ENCODE measurements at regions not wholly inside any gene's neighbourhood (a gene's known extent, or its start where the extent isn't known, plus 50 kb on each side); places are given as distances from the start of the nearest gene placed in this dataset.

DNA sequence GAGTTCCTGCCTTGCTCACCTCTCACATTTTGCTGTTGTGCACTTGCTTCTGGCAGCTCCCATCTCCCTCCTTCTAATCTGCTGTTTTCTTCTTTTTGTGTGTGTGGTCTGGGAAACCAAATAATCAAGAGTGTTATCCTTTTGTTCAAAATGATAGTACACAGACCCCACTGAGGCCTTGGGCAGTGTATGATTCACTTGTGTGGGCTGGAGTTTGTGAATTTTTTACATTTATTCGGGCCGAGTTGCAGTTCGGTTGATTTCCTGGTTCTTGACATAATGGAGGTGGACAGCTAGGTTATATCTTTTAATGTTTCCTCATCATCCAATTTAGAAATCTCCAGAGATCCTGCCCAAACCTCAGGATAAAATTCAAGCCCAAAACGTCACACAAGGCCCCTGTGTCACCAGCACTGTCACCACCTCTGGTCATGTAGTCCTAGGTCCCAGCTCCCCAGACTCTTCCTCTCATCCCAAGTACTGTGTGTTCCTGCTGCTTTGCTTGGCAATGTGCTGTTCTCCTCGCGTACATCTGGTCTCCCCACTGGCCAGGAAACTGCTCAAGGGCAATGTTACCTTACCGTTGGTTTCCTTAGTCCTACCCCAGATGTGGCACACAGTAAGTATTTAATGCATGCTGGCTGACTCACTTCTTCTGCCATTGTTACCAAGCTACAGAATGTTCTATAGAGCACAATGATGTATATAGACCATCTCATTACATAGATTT lies 55.7 kb upstream of the PHACTR2 start:
- DNase-seq (no peak), ATAC-seq (no peak)
- Histone ChIP-seq H3K4me3 (ENCODE audit: low read length) (no peak overlapping the region), H3K27ac (ENCODE audit: low read length) (no peak overlapping the region), H3K4me1 (ENCODE audit: control insufficient read depth, insufficient read depth, low read length) (no peaks in the 10 kb centered on the region), H3K27me3 (ENCODE audit: control insufficient read depth, insufficient read depth) (no peaks in the 10 kb centered on the region), H3K9me3 (ENCODE audit: control insufficient read depth, low read length) (no peaks in the 10 kb centered on the region)
- intact Hi-C loops (cut with DNase I): no loop called here
- 80% methylated on average over 7 of the region's 7 CpGs for WGBS

DNA sequence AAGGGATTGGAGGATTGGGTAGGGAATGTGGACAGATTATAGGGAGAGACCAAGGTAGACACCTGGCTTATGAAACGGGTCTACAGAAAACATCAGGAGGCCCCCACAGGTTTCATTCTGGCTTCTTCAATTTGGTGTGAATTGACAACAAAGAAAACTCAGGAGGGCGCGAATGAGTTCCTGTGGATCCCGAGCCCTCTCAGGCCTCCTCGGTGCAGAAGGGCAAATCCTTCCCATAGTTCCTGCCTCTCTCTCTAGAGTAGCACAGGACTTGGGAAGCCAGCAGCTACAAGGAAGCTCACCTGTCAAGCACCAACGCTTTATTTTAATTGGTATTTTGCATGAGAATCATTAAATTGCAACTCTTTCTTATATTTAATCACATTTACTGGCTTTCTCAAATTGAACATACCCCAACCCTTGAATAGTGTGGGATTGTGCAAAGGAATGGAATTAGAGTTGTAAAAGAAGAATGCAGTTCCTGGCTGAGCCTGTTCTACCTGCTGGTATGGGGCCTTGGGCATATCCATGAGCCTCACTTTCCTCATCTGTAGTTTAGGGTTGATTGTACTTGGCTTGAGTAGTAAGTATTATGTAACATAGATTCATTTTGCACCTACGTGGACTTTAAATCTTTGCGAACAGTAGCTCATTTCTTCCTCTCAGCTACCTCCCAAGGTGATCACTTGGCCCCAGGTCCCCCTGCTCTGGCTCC lies 56.4 kb upstream of the PHACTR2 start:
- WGBS: 95% methylated on average over 8 of the region's 8 CpGs
- no peak for ATAC-seq
- no peak overlapping the region for H3K4me3 ChIP-seq (ENCODE audit: low read length)
- H3K9me3 ChIP-seq (ENCODE audit: control insufficient read depth, low read length): no peaks in the 10 kb centered on the region
- intact Hi-C loops (cut with DNase I): no loop called here
- no peak for DNase-seq
- H3K4me1 ChIP-seq (ENCODE audit: control insufficient read depth, insufficient read depth, low read length): no peaks in the 10 kb centered on the region
- H3K27me3 ChIP-seq (ENCODE audit: control insufficient read depth, insufficient read depth): no peaks in the 10 kb centered on the region
- H3K27ac ChIP-seq (ENCODE audit: low read length): no peak overlapping the region

DNA sequence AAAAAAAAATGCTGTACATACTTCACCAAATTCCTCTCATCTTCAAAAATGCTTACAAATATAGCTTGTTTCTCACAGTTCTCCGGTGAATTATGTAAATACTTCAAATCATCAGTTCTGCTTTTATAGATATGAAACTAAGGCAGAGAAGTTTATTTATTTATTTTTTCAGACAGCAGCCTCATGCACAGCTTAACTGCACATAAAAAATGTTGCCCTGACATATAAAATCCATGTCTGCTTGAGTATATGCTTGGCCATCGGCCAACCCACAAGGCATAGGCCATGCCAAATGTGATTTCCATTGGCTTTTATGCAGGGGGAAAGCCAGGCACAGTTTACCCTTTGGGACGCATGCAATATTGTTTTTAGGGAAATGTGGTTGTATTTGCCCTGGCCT lies 57.3 kb upstream of the PHACTR2 start:
- Histone ChIP-seq H3K4me3 (ENCODE audit: low read length) (no peak overlapping the region), H3K4me1 (ENCODE audit: control insufficient read depth, insufficient read depth, low read length) (no peaks in the 10 kb centered on the region), H3K9me3 (ENCODE audit: control insufficient read depth, low read length) (no peaks in the 10 kb centered on the region), H3K27ac (ENCODE audit: low read length) (no peak overlapping the region), H3K27me3 (ENCODE audit: control insufficient read depth, insufficient read depth) (no peaks in the 10 kb centered on the region)
- 68% methylated on average over 3 of the region's 3 CpGs for WGBS
- ATAC-seq: no peak
- no peak for DNase-seq
- intact Hi-C loops (cut with DNase I): no loop called here

DNA sequence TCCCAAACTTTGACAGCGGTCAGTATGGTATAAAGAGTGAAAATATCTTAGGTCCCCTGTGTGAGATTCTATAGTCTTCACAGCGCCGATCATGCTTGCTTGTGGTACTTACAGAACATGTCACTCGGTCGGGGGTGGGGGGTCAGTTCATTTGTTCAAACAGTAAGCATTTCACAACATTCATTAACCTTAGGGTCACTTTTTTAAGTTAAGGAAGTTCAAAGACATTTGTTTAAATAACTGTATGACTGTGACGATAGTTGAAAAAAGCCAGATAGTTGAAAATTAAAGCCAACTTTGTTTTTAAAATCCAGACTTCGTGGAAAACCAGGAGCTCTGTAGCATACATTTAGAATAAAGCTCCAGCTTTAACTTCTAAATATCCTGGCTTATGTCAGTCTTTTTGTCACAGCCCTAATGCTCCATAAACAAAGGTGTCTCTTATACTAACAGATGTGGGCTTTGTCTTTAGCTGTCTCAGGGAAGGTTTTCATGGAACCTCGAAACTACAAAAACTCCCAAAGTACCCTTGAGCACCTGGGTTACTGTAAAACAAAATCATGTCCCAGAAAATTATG lies 57.9 kb upstream of the PHACTR2 start:
- Histone ChIP-seq H3K27ac (ENCODE audit: low read length) (no peak overlapping the region), H3K4me1 (ENCODE audit: control insufficient read depth, insufficient read depth, low read length) (no peaks in the 10 kb centered on the region), H3K9me3 (ENCODE audit: control insufficient read depth, low read length) (no peaks in the 10 kb centered on the region), H3K4me3 (ENCODE audit: low read length) (no peak overlapping the region), H3K27me3 (ENCODE audit: control insufficient read depth, insufficient read depth) (no peaks in the 10 kb centered on the region)
- no peak for DNase-seq
- ATAC-seq: no peak
- intact Hi-C loops (cut with DNase I): no loop called here
- 78% methylated on average over 8 of the region's 8 CpGs for WGBS

DNA sequence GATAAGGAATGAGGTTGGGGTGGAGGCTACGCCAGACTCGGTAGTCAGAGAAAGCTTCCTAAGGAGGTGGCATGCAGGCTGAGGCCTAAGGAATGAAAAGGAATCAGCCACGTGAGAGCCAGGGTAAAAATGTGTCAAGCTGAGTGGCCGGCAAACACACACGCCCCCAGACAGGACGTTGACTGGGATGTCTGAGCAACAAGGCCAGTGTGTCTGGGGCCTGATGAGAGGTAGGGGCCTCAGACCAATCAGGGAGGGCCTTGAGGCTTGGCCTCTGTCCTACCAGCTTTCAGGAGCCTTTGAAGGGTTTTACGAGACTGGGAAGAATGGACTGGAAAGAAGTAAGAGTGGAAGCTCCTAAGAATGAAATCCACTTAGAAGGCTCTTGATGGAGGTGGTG lies 61.0 kb upstream of the PHACTR2 start:
- ATAC-seq (no peak), DNase-seq (no peak)
- intact Hi-C loops (cut with DNase I): no loop called here
- Histone ChIP-seq H3K27ac (ENCODE audit: low read length) (no peak overlapping the region), H3K9me3 (ENCODE audit: control insufficient read depth, low read length) (no peaks in the 10 kb centered on the region), H3K27me3 (ENCODE audit: control insufficient read depth, insufficient read depth) (no peaks in the 10 kb centered on the region), H3K4me1 (ENCODE audit: control insufficient read depth, insufficient read depth, low read length) (no peaks in the 10 kb centered on the region), H3K4me3 (ENCODE audit: low read length) (no peak overlapping the region)
- WGBS: 78% methylated on average over 7 of the region's 7 CpGs

DNA sequence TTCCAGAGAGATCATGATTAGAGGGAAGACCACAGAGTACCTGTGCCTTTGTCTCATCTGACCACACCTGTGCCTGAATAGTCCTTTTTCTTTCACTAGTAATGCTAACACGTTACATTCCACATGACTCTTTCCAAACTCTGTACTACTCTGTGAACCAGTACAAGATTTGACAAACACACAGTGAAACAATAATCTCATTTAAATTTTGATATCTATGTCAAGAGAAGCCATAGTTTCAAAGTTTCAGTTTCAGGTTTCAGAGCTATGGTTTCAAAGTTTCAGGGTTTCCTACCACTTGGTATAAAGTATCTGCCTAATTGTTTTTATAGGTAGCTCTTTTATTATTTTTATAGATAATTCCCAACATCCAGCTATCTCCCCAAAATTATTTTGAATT lies 62.0 kb upstream of the PHACTR2 start:
- Histone ChIP-seq H3K4me1 (ENCODE audit: control insufficient read depth, insufficient read depth, low read length) (no peaks in the 10 kb centered on the region), H3K4me3 (ENCODE audit: low read length) (no peak overlapping the region), H3K27me3 (ENCODE audit: control insufficient read depth, insufficient read depth) (no peaks in the 10 kb centered on the region), H3K27ac (ENCODE audit: low read length) (no peak overlapping the region), H3K9me3 (ENCODE audit: control insufficient read depth, low read length) (no peaks in the 10 kb centered on the region)
- WGBS: 100% methylated on average over 1 of the region's 1 CpG
- ATAC-seq: no peak
- no peak for DNase-seq
- intact Hi-C loops (cut with DNase I): no loop called here

DNA sequence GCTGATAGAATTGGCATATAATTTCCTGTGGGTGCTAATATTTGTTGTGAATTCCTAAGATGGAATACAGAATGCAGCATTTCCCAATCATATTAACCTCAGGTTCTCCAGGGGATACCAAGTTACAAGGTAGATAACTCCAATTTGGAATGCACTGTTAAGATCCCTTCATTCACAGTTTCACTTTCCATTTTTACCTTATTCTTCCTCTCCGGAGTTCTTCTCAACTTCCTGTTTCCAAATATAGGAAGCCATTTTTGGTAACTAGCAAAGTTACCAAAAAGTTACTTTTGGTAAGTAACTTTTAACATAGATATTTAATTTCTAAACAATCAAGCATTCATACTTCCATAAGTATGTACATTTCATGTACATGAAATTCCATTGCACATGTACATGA lies 63.5 kb upstream of the PHACTR2 start:
- 41% methylated on average over 1 of the region's 1 CpG for WGBS
- Histone ChIP-seq H3K27me3 (ENCODE audit: control insufficient read depth, insufficient read depth) (no peaks in the 10 kb centered on the region), H3K9me3 (ENCODE audit: control insufficient read depth, low read length) (no peaks in the 10 kb centered on the region), H3K4me1 (ENCODE audit: control insufficient read depth, insufficient read depth, low read length) (no peaks in the 10 kb centered on the region), H3K4me3 (ENCODE audit: low read length) (peak overlapping the region; percentile 31), H3K27ac (ENCODE audit: low read length) (no peak overlapping the region)
- DNase-seq (no peak), ATAC-seq (no peak)
- intact Hi-C loops (cut with DNase I): no loop called here

DNA sequence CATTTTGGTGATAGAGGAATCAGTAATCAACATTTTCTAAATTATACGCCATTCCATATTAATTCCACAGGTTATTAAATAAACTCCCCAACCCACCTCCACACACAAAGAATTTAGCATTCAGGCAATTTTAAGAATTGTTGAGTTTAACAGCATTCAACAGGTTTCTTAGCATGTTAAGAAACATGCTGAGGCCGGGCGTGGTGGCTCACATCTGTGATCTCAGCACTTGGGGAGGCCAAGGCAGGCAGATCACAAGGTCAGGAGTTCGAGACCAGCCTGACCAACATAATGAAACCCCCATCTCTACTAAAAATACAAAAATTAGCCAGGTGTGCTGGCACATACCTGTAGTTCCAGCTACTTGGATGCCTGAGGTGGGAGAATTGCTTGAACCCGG lies 64.0 kb upstream of the PHACTR2 start:
- Histone ChIP-seq H3K27me3 (ENCODE audit: control insufficient read depth, insufficient read depth) (no peaks in the 10 kb centered on the region), H3K9me3 (ENCODE audit: control insufficient read depth, low read length) (no peaks in the 10 kb centered on the region), H3K4me3 (ENCODE audit: low read length) (no peak overlapping the region), H3K27ac (ENCODE audit: low read length) (no peak overlapping the region), H3K4me1 (ENCODE audit: control insufficient read depth, insufficient read depth, low read length) (no peaks in the 10 kb centered on the region)
- ATAC-seq (no peak), DNase-seq (no peak)
- 95% methylated on average over 5 of the region's 5 CpGs for WGBS
- intact Hi-C loops (cut with DNase I): no loop called here

DNA sequence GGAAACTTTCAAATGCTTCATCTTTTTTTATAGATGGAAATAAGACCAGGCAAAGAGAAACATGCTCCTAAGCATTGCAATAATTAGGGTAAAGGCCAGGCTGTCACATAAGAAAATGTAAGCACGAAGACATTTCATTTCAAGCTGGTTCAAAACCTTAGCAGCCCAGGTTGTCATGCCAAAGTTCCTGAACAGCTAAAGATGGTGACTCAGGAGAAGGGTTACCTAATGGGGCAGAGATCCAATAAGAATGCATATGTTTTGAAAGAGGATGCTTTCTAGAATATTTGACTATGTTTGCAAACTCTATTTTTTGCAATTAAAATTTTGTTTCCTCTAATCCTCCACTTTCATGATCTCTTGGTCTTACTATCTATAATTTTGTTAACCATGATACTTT lies 65.6 kb upstream of the PHACTR2 start:
- intact Hi-C loops (cut with DNase I): no loop called here
- Histone ChIP-seq H3K9me3 (ENCODE audit: control insufficient read depth, low read length) (no peaks in the 10 kb centered on the region), H3K4me1 (ENCODE audit: control insufficient read depth, insufficient read depth, low read length) (no peaks in the 10 kb centered on the region), H3K27me3 (ENCODE audit: control insufficient read depth, insufficient read depth) (no peaks in the 10 kb centered on the region), H3K4me3 (ENCODE audit: low read length) (no peak overlapping the region), H3K27ac (ENCODE audit: low read length) (no peak overlapping the region)
- ATAC-seq (no peak), DNase-seq (no peak)
- 99% methylated on average over 1 of the region's 1 CpG for WGBS

DNA sequence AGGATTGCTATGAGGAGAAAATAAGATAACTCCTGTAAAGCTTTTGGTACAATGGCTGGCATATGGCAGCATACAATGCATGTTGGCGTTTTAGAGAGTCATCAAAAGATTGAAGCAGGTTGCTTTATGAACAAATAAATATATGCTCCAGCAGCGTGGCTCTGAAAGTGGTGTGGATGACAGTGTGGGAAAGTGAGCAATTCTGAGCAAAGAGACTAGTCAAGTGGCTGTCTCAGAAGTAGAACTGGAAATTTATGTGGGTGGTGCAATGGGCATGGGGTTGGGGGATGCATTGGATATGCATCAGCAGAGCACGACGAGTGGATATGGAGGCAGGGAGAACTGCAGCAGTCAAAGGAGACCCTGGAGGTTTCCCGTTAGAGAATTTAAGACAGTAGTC lies 66.2 kb upstream of the PHACTR2 start:
- Histone ChIP-seq H3K27me3 (ENCODE audit: control insufficient read depth, insufficient read depth) (no peaks in the 10 kb centered on the region), H3K9me3 (ENCODE audit: control insufficient read depth, low read length) (no peaks in the 10 kb centered on the region), H3K4me1 (ENCODE audit: control insufficient read depth, insufficient read depth, low read length) (no peaks in the 10 kb centered on the region), H3K27ac (ENCODE audit: low read length) (no peak overlapping the region), H3K4me3 (ENCODE audit: low read length) (no peak overlapping the region)
- 96% methylated on average over 5 of the region's 5 CpGs for WGBS
- ATAC-seq (no peak), DNase-seq (no peak)
- intact Hi-C loops (cut with DNase I): no loop called here

DNA sequence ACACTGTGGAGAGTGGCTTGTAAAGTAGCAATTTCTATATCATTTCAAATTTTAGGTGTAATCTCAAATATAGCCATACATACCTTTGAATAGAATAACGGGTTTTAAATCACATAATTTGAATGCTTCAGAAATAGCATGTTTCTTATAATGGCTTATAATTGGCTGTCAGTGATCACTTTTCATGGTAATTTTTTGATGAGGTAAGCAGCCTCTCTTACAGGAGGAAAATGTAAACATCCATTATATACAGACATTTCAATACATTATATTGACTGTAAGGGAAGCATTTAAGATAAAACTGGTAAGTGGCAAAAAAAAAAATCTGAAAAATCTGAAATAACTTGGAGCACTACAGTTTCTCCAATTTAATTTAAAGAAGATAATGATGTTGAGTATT lies 67.8 kb upstream of the PHACTR2 start:
- 95% methylated on average over 1 of the region's 1 CpG for WGBS
- Histone ChIP-seq H3K27ac (ENCODE audit: low read length) (no peak overlapping the region), H3K27me3 (ENCODE audit: control insufficient read depth, insufficient read depth) (no peaks in the 10 kb centered on the region), H3K4me3 (ENCODE audit: low read length) (no peak overlapping the region), H3K9me3 (ENCODE audit: control insufficient read depth, low read length) (no peaks in the 10 kb centered on the region), H3K4me1 (ENCODE audit: control insufficient read depth, insufficient read depth, low read length) (no peaks in the 10 kb centered on the region)
- no peak for ATAC-seq
- intact Hi-C loops (cut with DNase I): loop anchor here in 1 of 4 donors (10.0 kb wide), 1 partner anchor 65 kb away; the partner anchor contains the start of gene PHACTR2
- no peak for DNase-seq

Measured in right cardiac atrium (tissue), 5 donors.